Activated CD8-positive, alpha-beta memory T cell treated with anti-CD3 and anti-CD28 coated beads, Interleukin-2, amount 50 U/mL, for 4 hours (primary cell): ENCODE measurements at regions not wholly inside any gene's neighbourhood (a gene's known extent, or its start where the extent isn't known, plus 50 kb on each side); places are given as distances from the start of the nearest gene placed in this dataset.

ENCODE experiments used
- DNase-seq: peaks from one replicate; pipeline ENCODE4 v3.0.0-alpha.2; 2020

DNA sequence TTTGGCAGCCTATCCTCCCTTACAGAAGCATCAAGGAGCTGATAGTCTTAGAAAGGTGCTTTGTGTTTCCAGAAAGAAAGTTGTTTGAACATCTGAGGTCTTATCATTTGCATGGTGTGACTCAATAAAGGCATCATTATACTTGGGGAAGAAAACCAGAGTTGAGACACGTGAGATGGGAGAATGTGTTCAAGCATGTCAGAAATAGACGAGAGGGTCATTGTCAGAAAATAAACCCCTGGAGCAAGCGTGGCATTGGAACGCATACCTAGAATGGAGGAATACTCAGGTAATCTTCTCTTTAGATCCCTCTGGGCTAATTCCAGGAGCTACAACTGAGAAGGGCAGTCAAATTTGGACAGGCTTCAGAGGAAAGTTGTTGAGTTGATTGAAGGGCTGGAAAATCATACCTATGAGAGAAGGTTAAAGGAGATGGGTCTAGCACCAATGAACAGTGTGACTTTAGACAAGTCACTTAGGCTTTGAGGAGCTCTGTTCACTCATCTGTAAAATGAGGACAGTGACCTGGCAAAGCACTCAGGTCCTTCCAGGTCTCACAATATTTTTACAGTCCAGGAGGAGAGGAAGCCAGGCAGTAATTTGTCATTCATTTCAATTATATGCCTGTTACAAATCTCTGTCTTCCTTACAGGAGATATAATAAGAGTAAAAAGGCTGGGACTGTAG, 101.3 kb upstream of the C1orf21 start:
- no peak for DNase-seq

DNA sequence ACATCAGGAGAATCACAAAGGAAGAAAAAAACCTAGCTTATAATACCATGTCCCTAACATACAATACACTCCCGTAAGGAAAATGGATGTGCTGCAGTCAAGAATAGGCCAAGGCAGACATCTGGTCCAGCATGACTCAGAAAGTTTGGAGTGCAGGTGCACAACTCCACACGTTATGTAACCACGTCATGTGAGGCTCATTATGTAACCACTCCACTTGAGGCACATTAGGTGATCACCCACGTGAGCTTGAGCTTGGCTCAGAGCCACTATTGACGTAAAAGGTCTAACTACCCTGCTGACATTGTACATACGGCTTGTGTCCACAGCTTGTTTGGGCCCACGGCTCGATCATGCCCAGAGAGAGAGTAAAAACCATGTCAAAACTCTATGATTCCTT, 99.8 kb upstream of the C1orf21 start:
- no peak for DNase-seq

DNA sequence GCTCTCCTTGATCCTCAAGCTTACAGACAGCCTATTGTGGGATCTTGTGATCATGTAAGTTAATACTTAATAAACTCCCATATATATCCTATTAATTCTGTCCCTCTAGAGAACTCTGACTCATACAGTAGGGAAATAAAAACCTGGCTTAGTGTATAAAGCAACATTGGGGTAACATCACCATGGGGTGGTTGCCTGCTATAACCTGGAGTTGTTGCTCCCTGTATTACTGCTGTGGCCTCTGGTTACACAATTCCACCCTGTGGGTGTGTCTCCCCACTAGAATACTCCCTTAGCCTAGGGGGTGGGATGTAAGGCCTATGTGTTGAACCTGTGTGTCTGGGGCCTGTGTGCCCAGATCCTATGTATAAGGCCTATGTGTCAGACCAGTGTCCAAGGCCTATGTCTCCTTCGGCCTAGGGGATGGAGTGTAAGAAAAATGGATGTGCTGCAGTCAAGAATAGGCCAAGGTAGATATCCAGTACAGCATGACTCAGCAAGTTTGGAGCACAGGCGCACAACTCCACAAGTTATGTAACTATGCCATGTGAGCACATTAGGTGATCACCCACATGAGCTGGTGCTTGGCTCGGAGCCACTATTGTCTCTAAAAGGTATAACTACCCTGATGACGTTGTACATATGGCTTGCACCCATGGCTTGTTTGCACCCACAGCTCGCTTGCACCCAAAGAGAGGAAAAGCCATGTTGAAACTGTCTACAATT, 96.8 kb upstream of the C1orf21 start:
- no peak for DNase-seq

- DNase-seq: no peak
Observed at GRCh38 chr1:184291701-184292100, 95.1 kb upstream of the C1orf21 start.

- DNase-seq: no peak
Observed at GRCh38 chr1:184292101-184292500, 94.7 kb upstream of the C1orf21 start.

GRCh38 chr1:184294101-184294500, 92.7 kb upstream of the C1orf21 start:
- DNase-seq: no peak

DNA sequence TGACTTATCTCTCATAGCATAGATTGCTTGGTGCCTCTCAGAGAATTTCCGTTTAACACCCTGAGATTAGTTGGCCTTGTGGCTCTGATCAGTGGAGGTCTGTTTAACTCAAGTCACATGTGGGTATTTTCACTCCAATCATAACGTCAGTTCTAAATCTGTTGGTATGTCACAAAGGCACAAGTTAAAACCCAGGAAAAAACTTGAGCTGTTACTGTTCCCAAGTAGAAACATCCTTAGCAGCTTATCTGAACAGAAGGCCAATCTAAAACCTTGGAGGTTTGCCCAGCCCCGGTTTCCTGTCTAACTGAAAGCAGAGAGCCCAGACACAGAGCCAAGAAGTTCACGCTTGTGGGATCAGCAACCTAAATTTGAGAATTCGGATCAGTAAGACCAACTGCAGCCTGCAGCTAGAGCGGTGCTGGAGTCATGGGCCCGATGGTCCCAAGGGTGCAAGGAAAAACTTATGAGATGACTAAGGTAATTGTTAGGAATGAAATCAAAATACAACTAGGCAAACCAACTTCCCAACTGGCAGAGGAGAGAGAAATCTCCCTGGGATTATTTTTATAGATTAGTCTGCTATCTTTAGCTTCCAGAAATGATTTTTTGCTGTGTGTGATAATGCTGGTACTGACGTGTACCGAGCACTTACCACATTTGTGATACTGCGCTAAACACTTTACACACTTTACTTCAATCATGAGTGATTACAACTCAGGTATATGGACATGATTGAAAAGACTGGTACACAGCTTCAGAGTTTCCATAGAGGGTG, 90.2 kb upstream of the C1orf21 start:
- DNase-seq: no peak

GRCh38 chr1:184297244-184297750, 89.5 kb upstream of the C1orf21 start:
- DNase-seq: no peak

DNA sequence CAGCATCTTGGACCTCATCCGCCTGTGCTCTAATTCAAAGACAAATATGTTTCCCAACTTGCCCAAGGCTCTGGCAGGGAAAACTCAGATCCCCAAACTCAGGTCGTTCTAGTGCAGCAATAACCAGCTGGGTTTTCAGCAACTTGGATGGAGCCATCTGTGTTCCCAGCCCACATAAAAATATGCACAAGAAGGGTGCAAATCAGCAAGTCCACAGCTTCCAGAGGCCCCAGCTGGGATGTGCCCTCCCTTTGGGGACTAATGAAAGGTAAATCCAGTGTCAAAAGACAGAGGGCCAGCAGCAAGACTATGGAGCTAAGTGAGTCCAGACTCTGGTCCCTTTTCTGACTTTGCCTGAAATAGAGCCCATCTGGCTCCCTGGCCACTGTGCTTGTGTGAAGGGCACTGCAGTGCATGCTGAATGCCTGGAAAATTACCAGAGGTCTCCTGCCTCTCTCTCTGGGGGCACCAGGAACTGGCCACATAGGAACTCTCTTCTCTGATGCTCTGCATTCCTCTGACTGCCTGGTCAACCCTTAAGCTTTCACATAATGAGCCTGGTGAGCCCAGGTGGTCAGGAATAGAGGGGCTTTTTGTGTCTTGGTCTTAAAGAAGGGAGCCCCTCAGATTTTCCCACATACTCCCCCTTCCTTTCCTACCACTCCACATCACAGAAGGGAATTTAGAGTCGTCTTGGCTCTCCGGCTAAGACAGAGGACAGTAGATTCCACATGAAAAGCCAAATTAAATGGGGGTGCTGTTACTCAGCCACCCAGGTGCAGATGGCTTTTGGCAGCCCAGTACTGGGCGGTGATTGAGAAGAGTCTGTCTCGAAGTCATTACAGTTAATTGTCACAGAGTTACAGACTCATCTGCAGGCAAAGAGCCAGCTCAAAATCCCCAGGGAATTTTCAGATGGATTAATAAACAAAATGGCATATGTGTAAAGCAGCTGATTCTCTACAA, 88.1 kb upstream of the C1orf21 start:
- DNase-seq: no peak

- no peak for DNase-seq
Observed at GRCh38 chr1:184299406-184299790, 87.4 kb upstream of the C1orf21 start.

DNA sequence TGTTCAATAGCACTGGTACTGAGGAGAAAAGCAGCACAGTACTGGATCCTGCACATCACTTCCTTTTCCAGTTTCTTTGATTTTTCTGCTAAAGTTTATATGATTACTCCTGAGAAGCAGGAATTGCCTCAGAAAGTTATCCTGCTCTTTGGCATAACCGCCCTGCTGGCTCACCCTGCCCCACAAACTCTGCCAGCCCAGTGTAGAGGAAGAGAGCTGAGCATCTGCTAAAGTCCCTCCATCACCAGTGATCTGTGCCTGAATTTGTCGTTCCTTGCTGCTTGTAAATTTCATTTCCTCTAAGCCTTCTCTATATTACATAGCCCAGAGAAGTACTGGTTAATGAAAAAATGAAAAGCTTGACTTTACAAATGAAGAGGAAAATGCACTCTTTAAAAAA, 87.0 kb upstream of the C1orf21 start:
- DNase-seq: no peak

DNA sequence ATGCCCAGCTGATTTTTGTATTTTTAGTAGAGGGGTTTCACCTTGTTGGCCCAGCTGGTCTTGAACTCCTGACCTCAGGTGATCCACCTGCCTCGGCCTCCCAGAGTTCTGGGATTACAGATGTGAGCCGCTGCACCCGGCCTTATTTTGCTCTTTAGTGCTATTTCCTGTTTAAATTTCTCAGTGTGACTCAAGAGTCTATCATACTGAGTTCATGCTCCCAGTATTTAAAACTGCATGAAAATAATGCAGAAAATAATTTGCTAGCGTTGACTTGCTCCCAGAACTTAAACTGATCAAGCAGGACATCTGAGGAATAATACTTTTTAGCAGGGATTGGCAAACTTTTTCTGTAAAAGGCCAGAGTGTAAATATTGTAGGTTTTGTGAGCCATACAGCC, 86.4 kb upstream of the C1orf21 start:
- no peak for DNase-seq

- no peak for DNase-seq
Observed at GRCh38 chr1:184301227-184301626, 85.6 kb upstream of the C1orf21 start.

DNA sequence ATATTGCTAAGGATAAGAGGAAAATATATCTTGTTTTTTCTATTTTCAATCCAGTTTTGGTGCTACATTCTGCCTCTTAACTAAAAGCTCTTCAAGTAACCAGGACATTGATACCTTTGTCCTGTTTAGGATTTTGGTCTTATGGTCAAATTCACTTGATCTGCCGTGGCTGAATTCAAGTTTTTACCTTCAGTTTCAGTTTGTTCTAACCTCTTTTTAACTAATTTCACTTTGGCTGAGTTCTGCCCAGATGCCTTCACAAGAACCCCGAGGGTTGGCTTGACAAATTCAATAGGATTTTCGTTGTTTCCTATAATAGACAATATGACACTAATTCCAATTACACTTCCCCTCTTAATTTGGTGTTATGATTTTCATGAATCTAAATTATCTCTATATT, 84.5 kb upstream of the C1orf21 start:
- no peak for DNase-seq

DNA sequence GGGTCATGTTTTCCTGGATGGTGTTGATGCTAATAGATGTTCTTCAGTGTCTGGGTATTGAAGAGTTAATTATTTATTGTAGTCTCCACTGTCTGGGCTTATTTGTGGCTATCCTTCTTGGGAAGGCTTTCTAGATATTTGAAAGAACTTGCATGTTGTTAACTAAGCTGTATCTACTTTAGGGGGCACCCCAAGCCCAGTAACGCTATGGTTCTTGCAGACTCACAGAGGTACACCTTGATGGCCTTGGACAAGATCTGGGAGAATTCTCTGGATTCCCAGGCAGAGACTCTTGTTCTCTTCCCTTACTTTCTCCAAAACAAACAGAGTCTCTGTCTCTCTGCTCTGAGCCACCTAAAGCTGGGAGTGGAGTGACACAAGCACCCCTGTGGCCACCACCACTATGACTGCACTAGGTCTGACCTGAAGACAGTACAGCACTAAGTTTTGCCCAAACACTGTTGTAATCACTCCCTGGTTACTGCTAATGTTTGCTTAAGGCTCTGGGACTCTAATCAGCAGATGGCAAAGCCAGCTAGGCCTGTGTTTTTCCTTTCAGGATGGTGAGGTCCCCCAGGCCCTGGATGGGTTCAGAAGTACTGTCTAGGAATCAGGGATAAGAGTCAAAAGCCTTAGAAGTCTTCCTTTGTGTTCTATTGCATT, 76.5 kb upstream of the C1orf21 start:
- no peak for DNase-seq

DNA sequence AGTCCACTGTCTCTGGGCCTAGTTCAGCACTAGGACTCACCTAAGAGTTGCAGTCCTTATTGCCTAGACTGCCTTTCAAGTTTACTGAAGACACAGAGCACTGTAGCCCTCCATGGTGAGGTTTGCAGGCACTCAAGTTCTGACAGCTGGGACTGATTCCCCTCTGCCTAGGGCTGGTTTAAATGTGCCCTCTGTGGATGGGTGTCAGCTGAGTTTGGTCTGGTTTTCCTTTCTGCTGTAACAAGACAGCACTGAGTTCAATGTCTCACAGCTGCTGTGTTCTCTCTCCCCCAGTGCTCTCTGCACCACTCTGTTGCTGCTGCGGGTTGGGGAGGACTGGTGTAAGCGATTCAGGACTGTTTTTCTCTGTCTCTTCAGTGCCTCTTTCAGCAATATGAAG, 75.2 kb upstream of the C1orf21 start:
- no peak for DNase-seq

DNA sequence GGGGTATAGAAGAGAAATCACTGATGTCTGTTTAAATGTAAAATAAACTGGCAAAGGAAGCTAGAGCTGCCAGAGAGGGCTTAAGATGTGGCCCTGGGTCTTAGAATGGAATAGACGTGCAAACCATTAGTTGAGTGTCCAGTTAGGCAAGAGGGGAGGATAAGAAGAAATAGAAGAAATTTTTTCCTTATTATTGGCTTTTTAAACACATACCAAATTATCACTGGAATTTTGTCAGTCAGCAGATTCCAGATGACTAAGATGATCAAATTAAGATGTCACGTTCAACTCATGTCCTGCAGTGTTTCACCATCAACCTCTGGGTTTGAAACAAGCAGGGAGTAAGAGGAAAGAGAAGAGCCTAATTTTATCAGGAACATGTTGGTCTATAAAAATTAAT, 71.6 kb upstream of the C1orf21 start:
- no peak for DNase-seq

- DNase-seq: no peak
Observed at GRCh38 chr1:184319879-184320278, 67.0 kb upstream of the C1orf21 start.

DNA sequence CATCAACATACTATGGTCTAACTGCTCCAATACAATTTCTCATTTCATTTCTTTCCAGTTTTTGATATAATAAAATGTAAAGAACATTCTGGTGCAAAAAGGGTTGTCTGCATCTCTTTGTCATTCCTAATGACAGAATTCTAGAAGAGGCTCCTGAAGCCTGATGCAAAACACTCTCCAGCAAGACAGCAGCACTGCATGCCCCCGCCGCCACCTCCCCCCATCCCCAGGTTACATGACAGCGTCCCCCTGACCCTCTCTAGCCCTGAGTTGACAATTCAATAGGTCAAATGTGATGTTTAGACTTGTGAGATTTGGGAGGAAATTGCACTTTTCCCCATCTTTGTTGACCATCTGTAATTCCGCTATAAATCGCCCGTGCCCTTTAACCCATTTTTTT, 64.6 kb upstream of the C1orf21 start:
- no peak for DNase-seq

DNA sequence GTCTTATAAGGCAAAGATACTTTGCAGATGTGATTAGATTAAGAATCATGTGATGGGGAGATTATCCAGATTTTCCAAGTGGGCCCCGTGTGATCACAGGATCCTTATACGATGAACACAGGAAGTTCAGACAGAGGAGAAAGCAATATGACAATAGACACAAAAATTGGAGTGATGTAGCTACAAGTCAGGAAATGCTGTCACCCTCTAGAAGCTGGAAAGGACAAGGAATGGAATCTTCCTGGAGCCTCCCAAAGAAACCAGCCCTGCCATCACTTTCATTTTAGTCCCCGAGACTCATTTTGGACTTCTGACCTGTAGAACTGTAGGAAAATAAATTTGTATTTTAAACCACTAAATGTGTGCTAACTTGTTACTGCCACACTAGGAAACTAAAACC, 61.9 kb upstream of the C1orf21 start:
- no peak for DNase-seq

- DNase-seq: no peak
Observed at GRCh38 chr1:184326278-184326677, 60.6 kb upstream of the C1orf21 start.
